Ecto neural progenitor cell (in vitro differentiated cells): ENCODE measurements at regions not wholly inside any gene's neighbourhood (a gene's known extent, or its start where the extent isn't known, plus 50 kb on each side); places are given as distances from the start of the nearest gene placed in this dataset.

Source experiments
- DNase-seq: peaks from one replicate; pipeline ENCODE4 v3.0.0-alpha.2; 2018; ENCODE audit warnings: low spot score

DNA sequence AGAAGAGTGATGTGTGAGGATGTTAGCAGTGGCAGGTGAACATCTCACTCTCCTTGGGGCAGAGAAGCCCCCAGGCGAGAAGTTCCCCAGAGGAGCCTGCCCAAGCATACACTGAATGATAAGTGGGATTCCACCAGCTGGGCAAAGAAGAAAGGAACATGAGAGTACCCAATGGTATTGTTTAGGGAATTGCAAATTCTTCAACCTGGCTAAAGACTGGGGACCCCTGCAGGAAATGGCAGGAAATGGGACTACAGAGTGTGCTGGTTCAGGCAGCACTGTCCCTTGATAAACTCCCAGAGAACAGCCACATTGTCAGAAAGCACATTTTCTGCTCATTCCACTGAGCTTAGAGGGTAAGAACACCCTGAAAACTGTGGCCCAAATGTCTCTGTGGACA is 121.3 kb downstream of the RPS29 start:
- no peak for DNase-seq

DNA sequence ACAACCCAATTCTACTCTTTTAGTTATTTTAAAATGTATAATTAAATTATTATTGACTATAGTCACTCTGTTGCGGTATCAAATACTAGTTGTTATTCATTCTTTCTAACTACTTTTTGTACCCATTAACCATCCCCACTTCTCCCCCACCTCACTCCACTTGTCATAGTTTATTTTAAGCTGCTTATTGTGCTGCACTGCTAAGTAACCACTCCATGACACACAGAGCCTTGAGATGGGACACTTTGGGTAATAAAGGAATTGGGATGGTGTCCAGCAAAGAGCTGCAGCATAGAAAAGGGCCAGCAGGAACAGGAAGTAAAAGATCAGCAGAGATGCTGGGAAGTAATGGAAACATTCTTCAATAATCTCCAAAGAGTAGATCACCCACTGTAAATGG is 123.0 kb downstream of the RPS29 start:
- no peak for DNase-seq

DNA sequence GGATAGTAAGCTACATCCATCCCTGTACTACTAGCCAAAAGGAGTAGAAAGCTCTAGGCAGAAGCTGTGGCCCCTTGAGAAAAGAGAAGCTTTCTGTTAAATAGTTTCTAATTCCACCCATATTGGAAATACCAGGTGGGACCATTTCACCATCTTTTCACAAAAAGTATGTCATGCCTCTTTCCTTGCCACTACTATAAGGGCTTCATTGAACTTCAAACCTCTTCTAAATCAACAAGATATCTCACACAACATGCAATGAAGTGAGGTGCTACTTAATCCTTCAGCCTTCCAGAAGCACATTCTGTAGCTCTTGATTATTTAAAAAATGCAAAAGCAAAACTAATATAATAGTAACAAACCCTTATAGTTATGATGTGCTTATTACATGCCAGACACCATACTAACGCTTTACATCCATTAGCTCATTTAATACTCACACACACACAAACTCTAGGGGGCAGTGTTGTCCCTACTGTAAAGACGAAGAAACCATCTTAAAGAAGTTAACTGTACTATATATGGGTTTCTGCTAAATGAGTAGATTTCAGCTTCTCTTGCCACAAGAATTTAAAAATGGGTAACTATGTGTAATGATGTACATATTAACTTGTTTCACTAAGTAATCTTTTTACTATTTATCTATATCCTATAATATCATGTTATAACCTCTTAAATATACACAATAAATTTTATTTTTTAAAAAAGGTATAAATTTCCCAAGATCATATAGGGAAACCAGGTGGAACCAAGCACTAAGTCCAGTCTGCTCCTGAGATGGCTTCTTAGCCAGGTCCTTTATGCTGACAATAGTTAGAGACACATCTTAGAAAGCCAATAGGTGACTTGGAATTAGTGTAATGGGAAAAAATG is 124.4 kb downstream of the RPS29 start:
- no peak for DNase-seq

DNA sequence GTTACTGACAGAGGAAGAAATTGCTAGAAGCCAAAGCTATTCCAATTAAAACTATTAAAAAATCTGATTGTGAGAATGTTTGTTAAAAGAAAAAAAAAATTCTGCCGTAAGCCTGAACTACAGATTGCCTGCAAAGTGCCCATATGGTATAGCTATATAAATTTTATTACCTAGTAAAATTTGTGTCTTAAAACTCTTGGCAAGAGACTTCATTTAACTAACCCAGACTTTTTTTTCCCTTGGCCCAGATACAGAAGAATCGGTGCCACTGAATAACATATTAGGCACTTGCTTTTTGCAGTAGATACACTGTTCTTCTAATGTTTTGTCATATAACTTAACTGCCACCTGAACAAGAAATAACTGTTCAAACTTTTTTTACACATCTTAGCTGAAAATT is 125.5 kb downstream of the RPS29 start:
- DNase-seq: no peak

DNA sequence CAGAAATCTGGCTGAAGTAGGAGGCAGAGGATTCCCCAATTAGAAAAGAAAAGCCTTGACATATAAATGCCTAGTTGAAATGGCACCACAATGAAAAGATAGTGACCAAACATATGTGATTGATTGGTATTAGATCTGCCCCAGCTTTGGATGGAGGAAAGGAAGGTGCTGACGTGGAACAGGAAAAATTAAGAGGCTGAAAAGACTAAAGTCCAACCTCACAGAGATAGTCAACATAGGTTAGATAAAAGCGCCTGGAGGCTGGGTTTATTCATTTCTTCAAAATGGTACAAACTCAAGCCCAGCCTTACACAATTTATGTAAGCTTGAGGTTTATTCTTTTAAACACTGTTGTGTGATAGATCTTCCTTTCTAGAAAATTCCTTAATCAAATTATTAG is 129.6 kb downstream of the RPS29 start:
- no peak for DNase-seq

DNA sequence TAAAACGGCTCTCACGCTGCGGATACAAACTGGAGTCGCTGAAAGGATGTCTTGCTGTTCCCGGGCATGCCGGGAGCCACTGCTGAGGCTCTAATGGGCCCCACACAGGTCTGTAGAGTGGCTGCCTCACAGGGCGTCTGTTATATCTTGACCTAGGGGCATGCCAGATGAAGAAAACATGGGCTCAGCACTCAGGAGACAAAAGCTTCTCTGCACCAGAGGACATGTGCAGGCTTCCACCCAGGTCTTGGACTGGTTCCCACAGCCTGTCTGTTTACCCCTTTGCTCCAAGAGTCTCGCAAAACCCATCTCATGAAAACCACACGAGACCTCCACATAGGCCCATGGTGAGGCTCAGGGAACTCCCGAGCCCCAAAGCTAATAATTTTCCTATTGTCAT is 134.2 kb downstream of the RPS29 start:
- no peak for DNase-seq

DNA sequence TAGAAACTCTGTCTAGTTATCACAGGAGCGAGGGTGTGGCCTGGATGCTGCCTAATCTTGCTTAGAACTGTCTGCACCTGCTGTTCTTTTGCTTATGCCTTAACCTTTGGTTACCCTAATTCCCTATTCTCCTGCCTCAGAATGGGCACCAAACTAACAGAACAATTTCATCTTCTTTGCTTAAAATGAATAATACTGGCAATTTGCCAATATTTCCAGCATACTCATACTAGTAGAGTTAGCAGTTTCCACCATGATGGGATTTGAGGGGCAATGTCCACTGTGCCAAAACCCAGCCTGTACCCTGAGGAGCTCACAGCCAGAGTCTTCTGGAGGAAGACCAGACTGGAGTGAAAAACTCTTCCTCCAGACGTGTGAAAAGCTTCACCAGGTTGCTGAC is 136.4 kb downstream of the RPS29 start:
- no peak for DNase-seq

DNA sequence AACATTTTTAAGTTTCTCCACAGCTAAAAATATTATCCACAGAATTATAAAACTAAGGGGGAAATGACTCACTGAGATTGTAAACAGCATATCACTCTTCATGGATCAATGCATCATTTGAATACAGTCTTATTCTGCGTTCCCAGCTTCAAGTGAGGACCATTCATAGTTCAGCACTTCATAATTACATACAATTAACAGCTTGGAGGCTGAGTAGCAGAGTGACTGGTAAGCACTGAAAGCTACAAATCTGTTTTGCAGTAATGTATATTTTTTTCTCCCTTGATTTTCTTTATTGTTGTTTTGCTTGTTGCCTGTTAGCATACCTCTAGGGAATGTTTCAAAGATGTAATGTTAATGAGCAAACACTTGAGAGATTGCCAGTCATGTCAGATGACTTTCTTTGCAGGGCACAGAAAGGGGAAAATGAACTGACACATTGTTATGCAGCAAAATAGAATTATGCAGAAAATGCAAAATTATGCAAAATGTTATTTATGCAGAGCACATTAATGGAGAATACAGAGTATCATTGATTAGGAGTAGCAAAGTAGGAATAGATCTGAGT is 138.6 kb downstream of the RPS29 start:
- no peak for DNase-seq

DNA sequence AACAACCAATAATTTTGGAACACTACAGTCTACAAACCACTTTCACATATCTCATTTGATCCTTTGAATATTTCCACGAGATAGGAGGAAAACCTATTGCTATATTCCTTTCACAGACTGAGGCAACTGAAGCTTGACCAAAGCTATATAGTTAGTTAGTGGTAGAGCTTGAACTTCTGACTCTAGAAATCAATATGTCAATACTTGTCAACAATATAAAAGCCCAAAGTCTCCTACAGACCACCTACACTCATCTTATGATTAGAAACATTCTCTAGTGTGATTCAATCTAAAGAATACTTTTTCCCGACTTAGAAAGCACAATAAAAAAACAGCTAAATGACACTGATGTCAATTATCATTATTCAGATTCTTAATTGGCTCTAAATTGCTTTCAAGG is 139.4 kb downstream of the RPS29 start:
- DNase-seq: no peak

DNA sequence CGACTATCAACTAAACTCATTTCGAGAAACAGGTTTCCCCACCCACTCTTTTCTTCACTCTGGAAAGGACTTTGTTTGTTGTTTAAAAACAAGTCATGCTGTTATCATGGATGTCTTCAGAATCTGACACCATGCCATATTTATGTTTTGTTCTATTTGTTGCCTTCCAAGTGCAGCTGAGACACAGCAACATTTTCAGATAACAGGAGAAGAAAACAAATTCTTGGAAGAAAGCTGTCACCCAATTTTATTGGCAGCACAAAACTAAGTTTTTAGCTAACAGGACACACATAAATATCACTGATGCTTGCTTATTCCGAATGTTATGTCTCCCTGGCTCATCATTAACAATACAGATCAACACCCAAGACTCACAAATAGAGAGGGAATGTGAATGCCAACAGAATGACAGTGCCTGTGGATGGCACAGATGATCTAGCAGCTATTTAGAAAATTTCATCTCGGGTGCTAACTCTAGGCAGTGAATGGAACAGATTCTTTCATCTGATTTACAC is 147.9 kb downstream of the RPS29 start:
- no peak for DNase-seq

DNA sequence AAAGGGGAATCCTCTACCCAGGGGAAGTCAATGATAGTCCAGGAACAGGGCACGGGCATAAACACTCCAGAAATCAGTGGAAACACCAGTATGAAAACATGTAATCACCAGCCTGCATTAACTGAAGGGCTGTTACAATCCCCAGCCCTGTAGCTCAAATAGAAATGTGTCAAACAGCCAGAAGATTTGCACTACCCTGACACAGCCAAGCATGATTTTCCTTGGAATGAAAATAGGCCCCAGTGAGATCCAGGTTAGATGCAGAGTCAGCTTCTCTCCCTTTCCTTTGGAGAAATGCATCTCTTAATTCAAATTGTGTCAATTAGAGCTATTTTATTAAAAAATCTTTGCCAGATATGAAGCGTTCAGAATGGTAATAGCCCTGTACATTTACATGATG is 158.1 kb downstream of the RPS29 start:
- DNase-seq: no peak

DNA sequence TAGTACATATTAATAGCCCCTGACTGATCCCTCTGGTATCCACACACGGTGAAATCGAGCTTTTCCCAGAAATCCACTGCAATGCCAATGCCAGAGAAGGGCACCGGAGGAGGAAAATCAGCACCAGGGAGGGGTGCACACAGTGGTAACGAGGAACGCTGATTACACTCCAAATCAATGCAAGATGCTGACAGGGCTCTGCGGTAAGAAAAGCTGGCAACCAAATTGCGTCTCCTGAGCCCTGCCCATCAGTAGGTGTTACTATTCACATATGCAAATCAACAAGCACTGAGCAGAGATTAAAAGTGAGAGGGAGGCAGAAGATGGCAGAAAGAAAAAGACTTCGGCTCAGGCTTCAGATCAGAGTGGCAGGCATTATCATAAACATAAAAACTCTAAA is 159.1 kb downstream of the RPS29 start:
- no peak for DNase-seq

DNA sequence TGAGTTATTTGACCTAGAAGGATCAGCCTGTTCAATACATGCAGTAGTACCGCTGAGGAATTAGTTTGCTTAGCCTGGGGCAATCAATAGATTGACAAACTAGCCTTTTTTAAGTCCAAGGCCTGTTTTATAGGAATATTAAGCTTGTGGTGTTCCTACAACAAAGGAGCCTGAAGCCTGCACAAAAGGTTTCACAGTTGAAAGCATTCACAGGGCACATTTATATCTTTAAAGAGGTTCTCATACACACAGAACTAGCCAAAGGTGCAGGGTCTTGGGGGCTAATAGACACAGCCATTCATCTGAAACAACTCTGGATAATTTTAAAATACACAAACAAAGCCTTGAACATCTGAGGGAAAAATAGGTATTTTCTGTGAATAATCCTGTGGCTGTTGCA is 160.3 kb downstream of the RPS29 start:
- DNase-seq: no peak

DNA sequence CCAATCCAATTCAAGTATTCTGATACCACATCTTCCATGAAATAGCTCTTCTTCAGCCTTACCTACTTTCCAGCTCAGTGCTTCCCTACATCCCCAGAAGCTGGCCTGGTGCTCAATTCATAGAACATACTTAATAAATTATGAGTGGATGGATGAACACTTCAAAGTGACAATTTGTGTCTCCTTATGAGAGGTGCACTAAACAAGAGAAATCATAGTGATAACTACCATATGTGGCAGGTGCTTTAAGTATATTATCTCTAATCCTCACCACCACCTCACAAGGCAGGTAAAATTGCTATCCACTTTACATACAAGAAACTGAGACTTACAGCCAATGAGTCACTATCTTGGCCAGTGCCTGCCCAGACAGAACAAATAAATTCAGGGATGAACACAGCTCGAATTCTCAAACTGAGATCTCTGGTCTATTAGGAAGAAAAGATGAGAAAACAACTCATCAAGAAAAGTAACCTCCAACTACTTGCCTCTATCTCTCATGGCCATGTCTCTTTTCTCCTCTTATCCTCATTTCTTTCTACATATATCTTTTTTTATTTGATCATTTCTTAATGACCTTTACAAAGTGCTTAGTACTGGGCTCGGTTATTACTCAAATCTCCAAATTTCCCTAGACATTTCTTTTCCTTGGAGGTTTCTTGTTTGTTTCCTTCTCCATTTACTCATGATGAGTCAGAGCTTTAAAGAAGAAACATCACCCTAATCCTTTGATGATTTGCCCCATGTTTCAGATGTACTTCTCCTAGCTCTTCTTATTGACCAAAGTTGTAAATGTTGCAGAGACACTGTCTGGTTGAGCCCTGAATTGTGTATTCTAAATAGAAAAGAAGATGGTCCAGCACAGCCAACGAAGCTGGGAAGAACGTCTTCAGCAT is 161.5 kb downstream of the RPS29 start:
- DNase-seq: no peak

DNA sequence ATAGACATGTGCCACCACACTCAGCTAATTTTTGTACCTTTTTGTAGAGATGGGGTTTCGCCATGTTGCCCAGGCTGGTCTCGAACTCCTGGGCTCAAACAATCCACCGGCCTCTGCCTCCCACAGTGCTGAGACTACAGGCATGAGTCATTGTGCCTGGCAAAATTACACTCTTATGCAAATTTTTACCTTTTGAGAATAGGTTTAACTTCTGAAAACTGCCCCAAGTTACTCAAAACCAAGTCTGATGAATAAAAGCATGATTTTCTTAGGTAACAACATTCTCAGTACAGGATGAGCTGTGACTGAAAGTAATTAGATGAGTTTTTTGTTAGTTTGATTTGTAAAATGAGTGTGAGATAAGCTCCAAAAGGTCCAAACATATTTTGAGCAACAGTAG is 166.0 kb downstream of the RPS29 start:
- DNase-seq: no peak

DNA sequence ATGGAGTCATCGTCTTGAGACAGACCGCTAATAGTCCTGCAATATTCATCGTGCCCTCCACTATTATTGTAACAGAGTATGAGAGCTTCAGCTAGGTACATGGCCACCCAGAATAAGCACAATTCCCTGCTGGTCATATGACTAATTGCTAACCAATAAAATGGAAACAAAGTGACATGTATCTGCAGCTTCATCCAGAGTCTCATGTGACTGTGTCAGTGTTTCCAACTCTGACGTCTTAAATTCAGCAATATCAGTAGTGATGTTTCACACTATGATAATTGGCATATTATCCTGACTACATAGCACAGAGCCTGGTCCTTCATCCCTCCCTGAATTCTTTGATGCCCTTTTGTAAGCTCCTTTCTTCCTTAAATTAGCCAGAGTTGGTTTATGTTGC is 167.4 kb downstream of the RPS29 start:
- no peak for DNase-seq

DNA sequence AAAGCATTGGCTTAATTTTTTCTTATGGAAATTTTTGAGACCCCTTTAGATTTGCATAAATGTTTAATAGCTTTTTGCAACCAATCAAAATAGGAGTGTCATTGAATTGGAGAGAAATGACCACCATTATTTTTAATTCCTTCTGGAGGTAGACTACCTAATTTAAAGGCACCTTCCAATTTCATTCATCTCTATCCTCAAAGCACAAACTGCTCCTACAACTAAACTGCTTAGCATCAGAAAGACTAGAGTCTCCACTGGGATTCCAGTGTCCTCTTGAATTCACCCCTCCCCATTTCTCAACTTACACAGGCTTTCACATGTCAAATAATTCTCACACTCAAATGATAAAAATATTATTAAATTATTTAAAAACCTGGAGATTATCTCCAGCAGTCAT is 168.4 kb downstream of the RPS29 start:
- DNase-seq: no peak

DNA sequence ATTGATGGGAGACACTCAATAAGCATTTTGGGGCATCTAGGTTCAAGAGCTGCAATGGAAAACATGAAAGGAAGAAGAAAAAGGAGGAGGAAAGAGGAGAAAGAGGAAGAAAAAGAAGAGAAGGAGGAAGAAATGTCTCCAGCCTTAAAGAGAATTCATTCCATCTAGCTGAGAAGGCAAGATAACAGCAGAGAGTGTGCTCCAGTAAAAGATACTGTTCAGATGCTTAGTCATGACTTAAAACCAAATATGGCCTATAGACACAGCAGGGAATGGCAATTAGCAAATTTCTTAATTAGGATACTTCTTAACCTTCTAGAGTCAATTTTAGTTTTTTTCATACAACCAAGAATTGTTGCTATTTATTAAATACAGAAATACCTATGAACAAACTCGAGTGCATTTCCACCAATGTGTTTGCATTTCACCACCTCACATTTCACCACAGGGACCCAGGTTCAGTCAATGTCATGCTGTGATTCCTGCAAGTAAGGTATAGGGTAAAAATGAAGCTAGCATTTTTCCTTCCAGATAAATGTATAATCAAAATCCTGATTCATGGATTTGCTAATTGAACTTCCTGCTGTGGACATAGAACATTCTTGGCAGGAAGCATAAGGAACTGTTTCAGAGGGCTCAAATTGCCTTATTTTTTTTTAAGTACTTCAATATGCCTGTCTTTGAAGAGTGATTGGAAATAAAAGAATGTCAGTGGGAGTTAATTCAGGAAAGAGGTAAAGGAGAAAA is 177.8 kb downstream of the RPS29 start:
- no peak for DNase-seq

DNA sequence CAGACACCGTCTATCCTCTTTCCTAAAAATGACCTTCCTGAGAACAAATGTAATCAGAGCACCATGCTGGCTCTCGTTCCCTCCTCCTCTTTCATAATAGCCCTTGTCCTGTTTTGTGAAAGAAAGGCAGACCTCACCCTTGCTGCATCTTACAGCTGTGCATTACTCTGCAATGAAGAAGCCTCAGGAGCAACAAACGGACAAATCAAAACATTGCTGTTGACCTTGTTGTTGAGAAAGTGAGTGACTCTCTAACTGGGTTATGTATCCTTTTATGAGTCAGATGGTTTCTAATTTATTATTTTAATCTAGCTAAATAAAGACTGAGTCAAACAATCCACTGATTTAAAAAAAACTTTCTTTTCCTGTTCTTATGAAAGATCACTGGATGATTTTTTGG is 180.9 kb downstream of the RPS29 start:
- DNase-seq: no peak

DNA sequence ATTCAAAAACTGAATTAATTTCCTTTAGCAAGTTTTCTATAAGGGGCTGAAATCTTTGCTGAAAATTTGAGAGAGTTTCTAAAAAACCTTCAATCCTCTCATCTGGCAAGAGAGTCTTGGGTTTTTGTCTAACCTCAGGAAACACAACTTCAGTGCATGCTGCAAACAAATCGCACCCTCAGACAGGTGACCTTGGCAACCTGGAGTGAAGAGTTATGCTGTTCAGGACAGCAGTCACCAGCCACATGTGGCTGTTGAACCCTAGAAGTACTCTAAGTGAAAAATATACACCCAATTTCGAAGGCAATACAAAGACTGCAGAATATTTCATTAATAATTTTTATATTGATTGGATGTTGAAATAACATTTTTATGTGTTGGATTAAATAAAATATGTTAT is 184.8 kb downstream of the RPS29 start:
- no peak for DNase-seq

DNA sequence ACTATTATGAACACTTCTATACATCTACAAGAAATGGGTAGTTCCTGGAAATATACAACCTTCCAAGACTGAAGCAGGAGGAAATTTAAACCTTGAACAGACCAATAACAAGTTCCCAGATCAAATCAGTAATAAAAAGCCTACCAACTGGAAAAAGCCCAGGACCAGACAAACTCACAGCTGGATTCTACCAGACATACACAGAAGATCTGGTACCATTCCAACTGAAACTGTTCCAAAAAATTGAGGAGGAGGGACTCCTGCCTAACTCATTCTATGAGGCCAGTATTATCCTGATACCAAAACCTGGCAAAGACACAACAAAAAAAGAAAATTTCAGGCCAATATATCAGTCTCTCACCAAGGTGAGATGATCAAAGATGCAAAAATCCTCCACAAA is 189.4 kb downstream of the RPS29 start:
- DNase-seq: no peak

DNA sequence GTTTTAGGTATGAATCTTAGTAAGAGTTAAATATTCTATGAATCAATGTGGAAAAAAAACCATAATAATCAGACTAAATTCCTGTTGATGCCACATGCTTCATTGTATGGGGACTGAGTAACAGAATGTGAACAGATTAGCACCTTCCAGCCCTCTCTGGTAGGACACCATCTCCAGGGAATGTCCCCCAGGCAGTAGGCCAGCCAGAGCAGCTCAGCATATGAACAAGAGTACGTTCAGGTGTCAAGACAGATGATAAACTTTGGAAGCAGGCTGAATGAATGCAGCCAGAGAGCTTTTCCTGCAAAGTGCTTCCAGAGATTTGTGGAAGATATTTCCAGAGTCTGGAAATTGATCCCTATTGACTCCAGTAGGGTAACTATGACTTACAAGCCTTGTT is 204.4 kb downstream of the RPS29 start:
- no peak for DNase-seq
